ENCODE measurements at regions not wholly inside any gene's neighbourhood (a gene's known extent, or its start where the extent isn't known, plus 50 kb on each side); places are given as distances from the start of the nearest gene placed in this dataset.

GRCh38 chr15:39181056-39181747, 399.7 kb upstream of the THBS1 start:
- no peak for DNase-seq (ENCODE audit: low read depth, low spot score)
- Histone ChIP-seq H3K27ac (ENCODE audit: low read depth, low read length) (peak overlapping the region; percentile 71), H3K4me3 (ENCODE audit: low read depth, low read length) (no peak overlapping the region)

GRCh38 chr15:39181940-39182339, 398.9 kb upstream of the THBS1 start:
- Histone ChIP-seq H3K27me3 (ENCODE audit: control insufficient read depth, insufficient read depth, low read length) (no peaks in the 10 kb centered on the region), H3K27ac (ENCODE audit: low read depth, low read length) (no peak overlapping the region), H3K4me3 (ENCODE audit: low read depth, low read length) (no peak overlapping the region), H3K9me3 (ENCODE audit: control insufficient read depth, insufficient read depth, low read length) (no peaks in the 10 kb centered on the region)
- ChIA-PET POLR2A (interaction anchor here (0.9 to 4.8 kb wide), 8 partner anchors 9 to 405 kb away, joined by 3 to 55 read pairs (median 4); partner anchors contain the start of gene THBS1), CTCF (interaction anchor here (1.7 kb wide), 1 partner anchor 398 kb away, joined by 4 read pairs; no protein-coding TSS in a partner anchor)
- no peak for DNase-seq (ENCODE audit: low read depth, low spot score)
- no peak for TF ChIP-seq CTCF (IDR thresholded peaks at IDR 0.05; ENCODE audit: low read depth, low read length)

More at GRCh38 chr15:39181056-39181747, 399.7 kb upstream of the THBS1 start:
- H3K9me3 ChIP-seq (ENCODE audit: control insufficient read depth, insufficient read depth, low read length) = no peaks in the 10 kb centered on the region
- TF ChIP-seq CTCF (IDR thresholded peaks at IDR 0.05; ENCODE audit: low read depth, low read length) = no peak
- ChIA-PET CTCF (interaction anchor here (1.7 kb wide), 1 partner anchor 399 kb away, joined by 4 read pairs; no protein-coding TSS in a partner anchor), POLR2A (interaction anchor here (0.6 to 4.8 kb wide), 10 partner anchors 9 to 402 kb away, joined by 3 to 55 read pairs (median 4); partner anchors contain the start of gene THBS1)
- no peaks in the 10 kb centered on the region for H3K27me3 ChIP-seq (ENCODE audit: control insufficient read depth, insufficient read depth, low read length)

GRCh38 chr15:39183164-39183881, 397.6 kb upstream of the THBS1 start:
- DNase-seq (ENCODE audit: low read depth, low spot score) = no peak
- Histone ChIP-seq H3K9me3 (ENCODE audit: control insufficient read depth, insufficient read depth, low read length) (no peaks in the 10 kb centered on the region), H3K27me3 (ENCODE audit: control insufficient read depth, insufficient read depth, low read length) (no peaks in the 10 kb centered on the region), H3K27ac (ENCODE audit: low read depth, low read length) (no peak overlapping the region), H3K4me3 (ENCODE audit: low read depth, low read length) (no peak overlapping the region)
- ChIA-PET POLR2A (no interaction called here), CTCF (interaction anchor here (1.3 to 1.4 kb wide), 2 partner anchors 22 to 476 kb away, joined by 4 read pairs; no protein-coding TSS in a partner anchor)
- TF ChIP-seq CTCF (IDR thresholded peaks at IDR 0.05; ENCODE audit: low read depth, low read length) = no peak

- ChIA-PET CTCF (interaction anchor here (1.3 kb wide), 1 partner anchor 21 kb away, joined by 4 read pairs; no protein-coding TSS in a partner anchor), POLR2A (no interaction called here)
- no peak for DNase-seq (ENCODE audit: low read depth, low spot score)
- H3K9me3 ChIP-seq (ENCODE audit: control insufficient read depth, insufficient read depth, low read length) = no peaks in the 10 kb centered on the region
- H3K4me3 ChIP-seq (ENCODE audit: low read depth, low read length) = no peak overlapping the region
- TF ChIP-seq CTCF (IDR thresholded peaks at IDR 0.05; ENCODE audit: low read depth, low read length) = no peak
- H3K27me3 ChIP-seq (ENCODE audit: control insufficient read depth, insufficient read depth, low read length) = no peaks in the 10 kb centered on the region
- H3K27ac ChIP-seq (ENCODE audit: low read depth, low read length) = no peak overlapping the region
These were observed 396.0 kb upstream of the THBS1 start for GRCh38 chr15:39184701-39185390.
